ENCODE measurements at regions not wholly inside any gene's neighbourhood (a gene's known extent, or its start where the extent isn't known, plus 50 kb on each side); places are given as distances from the start of the nearest gene placed in this dataset.
"Not testable (repeated sequence)": the region's sequence is repeated elsewhere in the genome, so short reads cannot be mapped to it uniquely, and the experiment has no call there.

DNA sequence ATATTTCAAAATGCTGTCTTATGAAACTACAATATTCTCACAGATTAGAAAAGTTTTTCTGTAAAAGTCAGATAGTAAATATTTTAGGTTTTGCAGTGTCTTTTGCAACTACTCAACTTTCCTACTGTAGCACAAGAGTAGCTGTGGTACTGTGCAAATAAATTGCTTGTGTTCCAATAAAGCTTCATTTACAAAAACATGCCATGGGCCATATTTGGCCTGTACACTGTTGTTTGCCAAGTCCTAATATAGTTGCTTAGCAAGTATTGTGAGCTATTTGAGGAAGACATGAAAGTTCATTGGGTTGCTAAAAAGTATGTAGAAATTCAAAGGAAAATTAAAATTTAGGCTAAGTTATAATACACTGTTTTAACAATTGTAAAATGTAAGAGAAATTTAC is 80.0 kb downstream of the TFPI2 start:
- Histone ChIP-seq H3K27ac (no peak overlapping the region), H3K4me3 (no peak overlapping the region), H3K4me1 (replicated peaks) (no peaks in the 10 kb centered on the region), H3K36me3 (no peaks in the 10 kb centered on the region), H3K9me3 (no peaks in the 10 kb centered on the region), H3K27me3 (replicated peaks; ENCODE audit: insufficient read depth) (no peaks in the 10 kb centered on the region)
- intact Hi-C loops (cut with DNase I), result no loop called here
- DNase-seq (ENCODE audit: low spot score), result no peak
- TF ChIP-seq, protein P1, sequence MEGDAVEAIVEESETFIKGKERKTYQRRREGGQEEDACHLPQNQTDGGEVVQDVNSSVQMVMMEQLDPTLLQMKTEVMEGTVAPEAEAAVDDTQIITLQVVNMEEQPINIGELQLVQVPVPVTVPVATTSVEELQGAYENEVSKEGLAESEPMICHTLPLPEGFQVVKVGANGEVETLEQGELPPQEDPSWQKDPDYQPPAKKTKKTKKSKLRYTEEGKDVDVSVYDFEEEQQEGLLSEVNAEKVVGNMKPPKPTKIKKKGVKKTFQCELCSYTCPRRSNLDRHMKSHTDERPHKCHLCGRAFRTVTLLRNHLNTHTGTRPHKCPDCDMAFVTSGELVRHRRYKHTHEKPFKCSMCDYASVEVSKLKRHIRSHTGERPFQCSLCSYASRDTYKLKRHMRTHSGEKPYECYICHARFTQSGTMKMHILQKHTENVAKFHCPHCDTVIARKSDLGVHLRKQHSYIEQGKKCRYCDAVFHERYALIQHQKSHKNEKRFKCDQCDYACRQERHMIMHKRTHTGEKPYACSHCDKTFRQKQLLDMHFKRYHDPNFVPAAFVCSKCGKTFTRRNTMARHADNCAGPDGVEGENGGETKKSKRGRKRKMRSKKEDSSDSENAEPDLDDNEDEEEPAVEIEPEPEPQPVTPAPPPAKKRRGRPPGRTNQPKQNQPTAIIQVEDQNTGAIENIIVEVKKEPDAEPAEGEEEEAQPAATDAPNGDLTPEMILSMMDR (IDR thresholded peaks at IDR 0.05), result no peak
- TF ChIP-seq POLR2AphosphoS5 (IDR thresholded peaks at IDR 0.05), result peak; percentile 23

DNA sequence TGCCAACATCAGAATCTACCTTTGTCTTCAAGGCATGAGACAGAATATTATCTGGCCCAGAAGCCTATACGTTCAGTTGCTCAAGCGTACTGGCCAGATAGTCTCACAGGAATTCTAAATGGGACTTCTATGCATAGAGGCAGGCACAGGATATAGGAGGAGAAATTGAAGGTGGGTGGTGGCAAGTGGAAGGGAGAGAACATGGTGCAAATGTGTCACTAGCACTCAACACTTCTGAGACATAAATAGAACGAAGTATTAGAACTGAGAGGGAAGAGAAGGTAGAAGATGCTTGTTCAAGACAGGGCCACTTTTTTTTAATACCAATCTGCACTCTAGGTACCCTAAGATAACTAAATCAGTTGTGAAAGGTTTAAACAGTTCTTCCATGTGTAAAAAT is 85.8 kb downstream of the TFPI2 start:
- Histone ChIP-seq H3K4me3 (no peak overlapping the region), H3K4me1 (replicated peaks) (no peaks in the 10 kb centered on the region), H3K36me3 (no peaks in the 10 kb centered on the region), H3K9me3 (no peaks in the 10 kb centered on the region), H3K27me3 (replicated peaks; ENCODE audit: insufficient read depth) (no peaks in the 10 kb centered on the region), H3K27ac (no peak overlapping the region)
- no peak for DNase-seq (ENCODE audit: low spot score)
- 84% methylated on average over 3 of the region's 3 CpGs for WGBS
- TF ChIP-seq POLR2AphosphoS5 (IDR thresholded peaks at IDR 0.05) (no peak), POLR2A (IDR thresholded peaks at IDR 0.05) (no peak)
- TF ChIP-seq, protein P1 (IDR thresholded peaks at IDR 0.05), result no peak
- intact Hi-C loops (cut with DNase I), result no loop called here

DNA sequence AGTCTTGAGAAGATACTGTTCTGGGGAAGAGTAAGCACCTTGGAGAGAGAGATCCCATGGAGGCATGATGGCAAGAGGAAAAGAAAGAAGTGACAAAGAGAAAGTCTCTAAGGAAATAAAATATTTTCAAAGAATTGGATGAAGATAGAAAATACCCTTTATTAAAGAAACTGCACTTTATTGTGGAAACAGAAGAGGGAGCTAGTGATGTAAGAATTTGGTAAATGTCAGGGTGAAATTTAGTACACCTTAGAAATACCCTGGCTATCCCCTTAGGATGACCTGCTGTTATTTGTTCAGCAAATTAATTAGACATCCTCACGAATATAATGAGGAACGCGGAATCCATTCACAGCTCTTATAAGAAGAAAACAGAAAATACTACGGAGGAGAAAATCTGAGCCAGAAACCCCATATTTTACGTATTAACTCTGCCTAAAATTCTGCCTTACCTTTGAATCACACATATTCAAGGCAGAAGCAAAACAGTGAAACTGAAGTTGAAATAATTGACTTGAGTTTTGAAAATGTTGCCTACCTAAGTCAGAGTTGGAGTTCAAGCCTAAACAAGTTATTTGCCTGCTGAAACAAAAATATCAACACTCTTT is 90.7 kb downstream of the TFPI2 start:
- no peaks in the 10 kb centered on the region for H3K27me3 ChIP-seq (replicated peaks; ENCODE audit: insufficient read depth)
- no peak for DNase-seq (ENCODE audit: low spot score)
- 49% methylated on average over 5 of the region's 5 CpGs for WGBS
- no peaks in the 10 kb centered on the region for H3K9me3 ChIP-seq
- intact Hi-C loops (cut with DNase I), result no loop called here
- no peaks in the 10 kb centered on the region for H3K36me3 ChIP-seq
- no peak overlapping the region for H3K27ac ChIP-seq
- TF ChIP-seq, protein P1 (IDR thresholded peaks at IDR 0.05), result peak in 1 of 4 experiments; percentile 16
- no peak for TF ChIP-seq POLR2A (IDR thresholded peaks at IDR 0.05)
- H3K4me1 ChIP-seq (replicated peaks), result no peaks in the 10 kb centered on the region
- no peak overlapping the region for H3K4me3 ChIP-seq

DNA sequence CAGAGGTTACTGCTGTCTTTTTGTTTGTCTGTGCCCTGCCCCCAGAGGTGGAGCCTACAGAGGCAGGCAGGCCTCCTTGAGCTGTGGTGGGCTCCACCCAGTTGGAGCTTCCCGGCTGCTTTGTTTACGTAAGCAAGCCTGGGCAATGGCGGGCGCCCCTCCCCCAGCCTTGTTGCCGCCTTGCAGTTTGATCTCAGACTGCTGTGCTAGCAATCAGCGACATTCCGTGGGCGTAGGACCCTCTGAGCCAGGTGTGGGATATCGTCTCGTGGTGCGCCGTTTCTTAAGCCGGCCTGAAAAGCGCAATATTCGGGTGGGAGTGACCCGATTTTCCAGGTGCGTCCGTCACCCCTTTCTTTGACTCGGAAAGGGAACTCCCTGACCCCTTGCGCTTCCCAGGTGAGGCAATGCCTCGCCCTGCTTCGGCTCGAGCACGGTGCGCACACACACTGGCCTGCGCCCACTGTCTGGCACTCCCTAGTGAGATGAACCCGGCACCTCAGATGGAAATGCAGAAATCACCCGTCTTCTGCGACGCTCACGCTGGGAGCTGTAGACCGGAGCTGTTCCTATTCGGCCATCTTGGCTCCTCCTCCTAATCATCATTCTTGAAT is 97.4 kb downstream of the TFPI2 start:
- H3K4me3 ChIP-seq; DNase-seq (ENCODE audit: low spot score); H3K27me3 ChIP-seq (replicated peaks; ENCODE audit: insufficient read depth); H3K27ac ChIP-seq; H3K4me1 ChIP-seq (replicated peaks); H3K9me3 ChIP-seq; intact Hi-C loops (cut with DNase I); H3K36me3 ChIP-seq: not testable (repeated sequence)
- WGBS, result 93% methylated on average over 18 of the region's 33 CpGs

DNA sequence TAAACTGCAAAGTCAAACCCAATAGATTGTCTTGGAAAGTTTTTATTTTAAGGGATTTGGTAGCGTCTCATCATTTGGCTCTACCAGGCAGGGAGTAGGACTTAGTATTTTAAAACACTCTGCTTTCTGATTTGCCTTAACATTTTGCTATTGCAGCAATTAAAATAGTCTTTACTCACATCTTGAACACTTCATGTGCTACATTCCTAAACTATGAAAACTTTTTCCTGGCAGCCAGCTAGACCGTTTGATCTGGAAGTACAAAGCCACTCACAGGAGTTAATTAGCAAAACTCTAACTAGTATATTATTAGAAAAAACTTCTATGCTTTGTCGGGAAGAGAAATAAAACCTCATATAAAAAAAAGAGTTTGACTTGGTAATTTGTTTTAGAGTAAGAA is 111.4 kb downstream of the TFPI2 start:
- no peak for TF ChIP-seq POLR2A (IDR thresholded peaks at IDR 0.05)
- TF ChIP-seq, protein P1 (IDR thresholded peaks at IDR 0.05), result no peak
- TF ChIP-seq POLR2AphosphoS5 (IDR thresholded peaks at IDR 0.05), result no peak
- no peaks in the 10 kb centered on the region for H3K4me1 ChIP-seq (replicated peaks)
- no peaks in the 10 kb centered on the region for H3K27me3 ChIP-seq (replicated peaks; ENCODE audit: insufficient read depth)
- no peak overlapping the region for H3K27ac ChIP-seq
- no peak overlapping the region for H3K4me3 ChIP-seq
- no peak for DNase-seq (ENCODE audit: low spot score)
- WGBS, result 74% methylated on average over 3 of the region's 3 CpGs
- no peaks in the 10 kb centered on the region for H3K9me3 ChIP-seq
- H3K36me3 ChIP-seq, result no peaks in the 10 kb centered on the region
- intact Hi-C loops (cut with DNase I), result no loop called here
